Fibroblast of lung (primary cell): ENCODE measurements at regions not wholly inside any gene's neighbourhood (a gene's known extent, or its start where the extent isn't known, plus 50 kb on each side); places are given as distances from the start of the nearest gene placed in this dataset.

Source experiments
- DNase-seq, 2 donors: peaks; one replicate each; pipeline versions ENCODE4 v3.0.0 to v3.0.0-alpha.2; 2010; ENCODE audit warnings: low read depth in 2 of 2
- H2AFZ ChIP-seq: 2 replicates; pipeline ENCODE4 v1.5.1; 2012; ENCODE audit warnings: low read length, control low read depth, inconsistent platforms
- H3K27ac ChIP-seq: 2 replicates; pipeline ENCODE4 v1.5.1; 2011; ENCODE audit warnings: low read length, control low read depth; ENCODE audit not compliant: insufficient read depth
- H3K27me3 ChIP-seq: 2 replicates; pipeline ENCODE4 v1.5.1; 2011; ENCODE audit warnings: mild to moderate bottlenecking, low read length; ENCODE audit not compliant: control insufficient read depth, insufficient read depth
- H3K36me3 ChIP-seq: 2 replicates; pipeline ENCODE4 v1.5.1; 2011; ENCODE audit warnings: low read length; ENCODE audit not compliant: control insufficient read depth, insufficient read depth
- H3K4me1 ChIP-seq: 2 replicates; pipeline ENCODE4 v1.5.1; 2011; ENCODE audit warnings: low read length; ENCODE audit not compliant: control insufficient read depth, insufficient read depth; ENCODE audit errors: extremely low read depth
- H3K4me2 ChIP-seq: 2 replicates; pipeline ENCODE4 v1.5.1; 2011; ENCODE audit warnings: low read length, control low read depth; ENCODE audit not compliant: insufficient read depth; ENCODE audit errors: extremely low read depth
- H3K4me3 ChIP-seq, 4 experiments: fragments of 200-600 bp in 1 of 4; sonication (generic) in 1 of 4; replicated peaks in 1 of 4; 2 replicates each; pipeline ENCODE4 v1.5.1; 2011 to 2016; ENCODE audit warnings: low read length in 4 of 4, low read depth in 3 of 4, mild to moderate bottlenecking in 3 of 4, control low read depth in 2 of 4, inconsistent platforms in 1 of 4, mixed read lengths in 1 of 4; ENCODE audit not compliant: insufficient read depth in 1 of 4; ENCODE audit errors: control extremely low read depth in 1 of 4
- H3K79me2 ChIP-seq: 2 replicates; pipeline ENCODE4 v1.5.1; 2012; ENCODE audit warnings: mild to moderate bottlenecking, low read length, inconsistent platforms; ENCODE audit not compliant: control insufficient read depth, insufficient read depth
- H3K9ac ChIP-seq: 2 replicates; pipeline ENCODE4 v1.5.1; 2011; ENCODE audit warnings: mild to moderate bottlenecking, low read length, control low read depth; ENCODE audit not compliant: insufficient read depth
- H3K9me3 ChIP-seq: 2 replicates; pipeline ENCODE4 v1.5.1; 2012; ENCODE audit warnings: low read depth, low read length; ENCODE audit not compliant: control insufficient read depth, insufficient read depth
- H4K20me1 ChIP-seq: 2 replicates; pipeline ENCODE4 v1.5.1; 2011; ENCODE audit warnings: low read length; ENCODE audit not compliant: control insufficient read depth, insufficient read depth; ENCODE audit errors: extremely low read depth
- CTCF ChIP-seq, 2 donors: IDR thresholded peaks in 1 of 2; conservative IDR thresholded peaks in 1 of 2; 1 replicate in 1 of 2; 2 replicates in 1 of 2; pipeline ENCODE4 v1.5.1; 2011 to 2012; ENCODE audit warnings: low read length in 2 of 2, control low read depth in 1 of 2, inconsistent platforms in 1 of 2, low read depth in 1 of 2, mild to moderate bottlenecking in 1 of 2
- EZH2 ChIP-seq: IDR thresholded peaks from 2 replicates; pipeline ENCODE4 v1.5.1; 2012; ENCODE audit warnings: low read length, control low read depth, mild to moderate bottlenecking; ENCODE audit errors: missing control alignments

DNA sequence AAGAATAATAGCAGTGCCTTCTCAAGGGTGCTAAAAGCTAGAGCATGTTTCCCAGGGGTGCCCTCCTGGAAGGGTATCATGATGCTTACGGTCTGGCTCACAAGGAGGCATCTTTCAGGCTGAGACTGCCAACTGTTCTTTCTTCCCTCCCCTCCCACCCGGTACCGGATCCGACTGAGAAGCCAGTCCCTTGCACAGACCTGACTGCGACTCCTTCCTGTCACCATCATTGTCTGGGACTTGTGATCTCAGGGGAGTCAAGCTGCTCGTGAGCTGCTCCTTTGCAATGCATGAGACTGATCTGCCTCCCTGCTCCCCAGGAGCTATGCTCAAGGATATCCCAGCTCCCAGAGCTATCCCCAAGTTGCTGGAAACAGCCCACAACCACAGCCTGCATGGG lies 170.8 kb downstream of the GADD45G start:
- H3K36me3 ChIP-seq, result no peaks in the 10 kb centered on the region
- H3K9ac ChIP-seq, result no peak overlapping the region
- no peak overlapping the region for H3K4me2 ChIP-seq
- no peaks in the 10 kb centered on the region for H3K4me1 ChIP-seq
- no peaks in the 10 kb centered on the region for H3K79me2 ChIP-seq
- no peak for DNase-seq
- H3K4me3 ChIP-seq, result no peak overlapping the region
- no peaks in the 10 kb centered on the region for H3K9me3 ChIP-seq
- no peaks in the 10 kb centered on the region for H4K20me1 ChIP-seq
- TF ChIP-seq EZH2 (no peak), CTCF (conservative IDR thresholded peaks at IDR 0.05 in 1 of 2, IDR thresholded peaks at IDR 0.05 in 1 of 2; ENCODE audit: low read depth in 1 of 2, low read length in 2 of 2) (no peak)
- H3K27me3 ChIP-seq, result no peaks in the 10 kb centered on the region
- no peak overlapping the region for H2AFZ ChIP-seq
- no peak overlapping the region for H3K27ac ChIP-seq

DNA sequence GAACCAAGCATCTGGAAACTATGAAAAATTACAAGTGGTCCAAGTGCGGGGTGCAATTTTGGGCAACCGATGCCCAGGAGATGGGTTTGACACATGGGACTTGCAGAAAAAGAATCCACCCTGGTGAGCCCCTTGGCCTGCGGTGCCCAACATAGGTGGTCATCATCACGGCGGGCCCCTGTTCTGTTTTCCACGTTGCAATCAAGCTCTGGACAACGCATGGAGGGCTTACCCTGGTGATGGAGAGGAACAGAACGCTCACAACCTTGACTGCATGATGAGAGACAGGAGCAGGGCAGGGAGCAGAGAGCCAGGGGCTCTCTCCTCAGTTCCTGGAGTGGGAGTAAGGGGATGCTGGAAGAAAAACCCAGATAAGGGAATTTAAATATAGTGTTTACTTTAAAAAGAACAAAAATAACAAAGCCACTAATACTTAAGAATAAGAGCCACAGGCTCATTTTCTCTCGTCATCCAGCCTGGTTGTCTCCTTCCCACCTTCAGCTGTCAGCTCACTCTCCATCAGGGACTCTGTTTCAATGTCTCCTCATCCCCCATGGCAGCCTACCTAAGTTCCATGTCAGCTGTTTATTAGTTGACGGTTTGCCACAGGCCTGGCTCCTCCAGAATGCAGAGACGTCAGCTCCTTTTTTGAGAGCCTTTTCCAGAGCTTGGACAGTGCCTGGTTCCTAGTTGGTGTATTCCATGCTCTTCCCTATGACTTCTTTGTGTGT lies 172.1 kb downstream of the GADD45G start:
- TF ChIP-seq EZH2, result no peak
- TF ChIP-seq CTCF (conservative IDR thresholded peaks at IDR 0.05 in 1 of 2, IDR thresholded peaks at IDR 0.05 in 1 of 2; ENCODE audit: low read depth in 1 of 2, low read length in 2 of 2), result no peak
- Histone ChIP-seq H3K4me3 (no peak overlapping the region), H3K27ac (no peak overlapping the region), H3K4me2 (no peak overlapping the region), H3K27me3 (no peaks in the 10 kb centered on the region), H3K9me3 (no peaks in the 10 kb centered on the region), H3K79me2 (no peaks in the 10 kb centered on the region), H3K36me3 (no peaks in the 10 kb centered on the region), H3K4me1 (no peaks in the 10 kb centered on the region), H2AFZ (no peak overlapping the region), H3K9ac (no peak overlapping the region), H4K20me1 (no peaks in the 10 kb centered on the region)
- DNase-seq, result no peak

GRCh38 chr9:89777544-89777943 lies 172.7 kb downstream of the GADD45G start:
- H3K27me3 ChIP-seq, result no peaks in the 10 kb centered on the region
- no peak overlapping the region for H3K9ac ChIP-seq
- H2AFZ ChIP-seq, result no peak overlapping the region
- H3K4me1 ChIP-seq, result no peaks in the 10 kb centered on the region
- H3K79me2 ChIP-seq, result no peaks in the 10 kb centered on the region
- H3K9me3 ChIP-seq, result no peaks in the 10 kb centered on the region
- no peak overlapping the region for H3K4me2 ChIP-seq
- no peak for DNase-seq
- H3K4me3 ChIP-seq, result no peak overlapping the region
- no peaks in the 10 kb centered on the region for H4K20me1 ChIP-seq
- no peak overlapping the region for H3K27ac ChIP-seq
- no peaks in the 10 kb centered on the region for H3K36me3 ChIP-seq
- no peak for TF ChIP-seq EZH2
- no peak for TF ChIP-seq CTCF (conservative IDR thresholded peaks at IDR 0.05 in 1 of 2, IDR thresholded peaks at IDR 0.05 in 1 of 2; ENCODE audit: low read depth in 1 of 2, low read length in 2 of 2)
